ENCODE measurements at regions not wholly inside any gene's neighbourhood (a gene's known extent, or its start where the extent isn't known, plus 50 kb on each side); places are given as distances from the start of the nearest gene placed in this dataset.

DNA sequence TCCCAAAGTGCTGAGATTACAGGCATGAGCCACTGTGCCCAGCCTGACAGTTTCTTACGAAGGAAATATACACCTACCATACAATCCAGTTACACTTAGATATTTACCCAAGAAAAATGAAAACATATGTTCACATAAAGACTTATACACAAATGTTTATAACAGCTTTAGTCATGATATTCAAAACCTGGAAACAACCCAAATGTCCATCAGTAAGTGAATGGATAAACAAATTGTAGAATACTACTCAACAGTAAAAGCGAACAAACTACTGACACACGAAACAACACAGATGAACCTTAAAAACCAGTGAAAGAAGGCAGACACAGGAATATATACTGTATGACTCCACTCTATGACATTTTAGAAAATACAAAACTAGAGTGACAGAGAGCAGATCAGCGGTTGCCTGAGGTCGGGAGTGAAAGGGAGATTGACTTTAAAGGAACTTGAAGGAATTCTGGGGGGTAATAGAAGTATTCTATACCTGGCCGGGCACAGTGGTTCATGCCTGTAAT is 83.6 kb downstream of the SPRING1 start:
- no peak overlapping the region for H3K9ac ChIP-seq (ENCODE audit: low read depth in 1 of 2, low read length in 2 of 2)
- no peaks in the 10 kb centered on the region for H3K27me3 ChIP-seq (ENCODE audit: control insufficient read depth in 2 of 2, insufficient read depth in 2 of 2, low read length in 2 of 2)
- H3K36me3 ChIP-seq (ENCODE audit: control insufficient read depth in 2 of 2, insufficient read depth in 2 of 2, low read length in 2 of 2), result no peaks in the 10 kb centered on the region
- H3K4me1 ChIP-seq (ENCODE audit: control insufficient read depth in 2 of 2, insufficient read depth in 2 of 2, low read length in 2 of 2), result peaks cover 3 to 5% of the 10 kb centered on the region in 2 donors
- H3K4me3 ChIP-seq (ENCODE audit: low read length in 2 of 2), result no peak overlapping the region
- no peak overlapping the region for H3K27ac ChIP-seq (ENCODE audit: low read depth in 2 of 2, low read length in 2 of 2)
- H3K9me3 ChIP-seq (ENCODE audit: control insufficient read depth in 2 of 2, low read length in 2 of 2), result no peaks in the 10 kb centered on the region

DNA sequence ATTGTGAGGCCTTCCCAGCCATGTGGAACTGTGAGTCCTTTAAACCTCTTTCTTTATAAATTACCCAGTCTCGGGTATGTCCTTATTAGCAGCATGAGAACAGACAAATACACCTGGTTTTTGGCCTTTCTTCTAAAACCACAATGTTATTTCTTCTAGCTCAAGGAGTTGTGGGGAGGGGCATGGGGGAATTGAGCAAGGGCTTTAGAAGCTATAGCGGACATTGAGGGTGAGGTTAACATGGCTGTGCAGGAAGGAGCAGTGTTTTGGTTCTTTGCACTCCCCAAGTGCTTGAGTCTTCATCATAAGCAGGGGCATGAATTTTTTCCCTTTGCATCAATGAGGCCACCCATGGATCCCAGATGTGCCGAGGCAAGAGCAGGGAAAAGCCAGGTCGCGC is 86.8 kb downstream of the SPRING1 start:
- H3K36me3 ChIP-seq (ENCODE audit: control insufficient read depth in 2 of 2, insufficient read depth in 2 of 2, low read length in 2 of 2), result no peaks in the 10 kb centered on the region
- no peaks in the 10 kb centered on the region for H3K4me1 ChIP-seq (ENCODE audit: control insufficient read depth in 2 of 2, insufficient read depth in 2 of 2, low read length in 2 of 2)
- no peak overlapping the region for H3K9ac ChIP-seq (ENCODE audit: low read depth in 1 of 2, low read length in 2 of 2)
- H3K27ac ChIP-seq (ENCODE audit: low read depth in 2 of 2, low read length in 2 of 2), result no peak overlapping the region
- H3K27me3 ChIP-seq (ENCODE audit: control insufficient read depth in 2 of 2, insufficient read depth in 2 of 2, low read length in 2 of 2), result no peaks in the 10 kb centered on the region
- no peak overlapping the region for H3K4me3 ChIP-seq (ENCODE audit: low read length in 2 of 2)
- no peaks in the 10 kb centered on the region for H3K9me3 ChIP-seq (ENCODE audit: control insufficient read depth in 2 of 2, low read length in 2 of 2)

DNA sequence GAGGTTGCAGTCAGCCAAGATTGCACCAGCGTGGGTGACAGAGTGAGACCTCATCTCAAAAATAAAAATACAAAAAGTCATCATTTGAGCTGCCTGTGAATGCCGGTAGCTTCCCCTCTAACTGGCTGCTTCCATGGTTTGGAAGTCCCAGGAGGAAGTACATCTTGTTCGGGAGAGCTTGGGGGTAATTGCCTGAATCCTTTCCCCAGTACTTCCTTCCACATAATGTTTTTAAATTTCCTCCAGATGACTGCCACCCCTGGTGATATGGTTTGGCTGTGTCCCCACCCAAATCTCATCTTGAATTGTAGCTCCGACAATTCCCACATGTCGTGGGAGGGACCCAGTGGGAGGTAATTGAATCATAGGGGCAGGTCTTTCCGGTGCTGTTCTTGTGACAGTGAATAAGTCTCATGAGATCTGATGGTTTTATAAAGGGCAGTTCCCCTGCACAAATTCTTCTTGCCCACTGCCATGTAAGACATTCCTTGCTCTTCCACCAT is 87.2 kb downstream of the SPRING1 start:
- no peaks in the 10 kb centered on the region for H3K27me3 ChIP-seq (ENCODE audit: control insufficient read depth in 2 of 2, insufficient read depth in 2 of 2, low read length in 2 of 2)
- no peak overlapping the region for H3K4me3 ChIP-seq (ENCODE audit: low read length in 2 of 2)
- H3K9ac ChIP-seq (ENCODE audit: low read depth in 1 of 2, low read length in 2 of 2), result no peak overlapping the region
- H3K4me1 ChIP-seq (ENCODE audit: control insufficient read depth in 2 of 2, insufficient read depth in 2 of 2, low read length in 2 of 2), result no peaks in the 10 kb centered on the region
- H3K36me3 ChIP-seq (ENCODE audit: control insufficient read depth in 2 of 2, insufficient read depth in 2 of 2, low read length in 2 of 2), result no peaks in the 10 kb centered on the region
- no peak overlapping the region for H3K27ac ChIP-seq (ENCODE audit: low read depth in 2 of 2, low read length in 2 of 2)
- no peaks in the 10 kb centered on the region for H3K9me3 ChIP-seq (ENCODE audit: control insufficient read depth in 2 of 2, low read length in 2 of 2)

DNA sequence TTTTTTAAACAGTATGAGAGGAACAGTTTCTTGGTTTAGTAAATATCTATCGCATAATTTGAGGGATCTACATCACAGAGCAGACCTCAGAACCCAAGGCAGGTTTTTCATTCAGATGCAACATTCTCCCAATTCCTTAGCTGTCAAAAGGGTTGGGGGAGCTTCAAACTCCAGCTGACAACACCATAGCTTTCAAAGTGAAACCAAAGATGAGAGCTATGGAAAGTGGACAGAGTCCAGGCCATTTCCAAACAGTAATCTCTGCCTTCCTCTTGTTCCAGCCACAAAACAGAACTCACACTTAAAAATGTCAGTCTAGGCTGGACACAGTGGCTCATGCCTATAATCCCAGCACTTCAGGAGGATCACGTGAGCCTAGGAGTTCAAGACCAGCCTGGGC is 87.8 kb downstream of the SPRING1 start:
- no peaks in the 10 kb centered on the region for H3K9me3 ChIP-seq (ENCODE audit: control insufficient read depth in 2 of 2, low read length in 2 of 2)
- no peak overlapping the region for H3K27ac ChIP-seq (ENCODE audit: low read depth in 2 of 2, low read length in 2 of 2)
- H3K9ac ChIP-seq (ENCODE audit: low read depth in 1 of 2, low read length in 2 of 2), result no peak overlapping the region
- no peaks in the 10 kb centered on the region for H3K27me3 ChIP-seq (ENCODE audit: control insufficient read depth in 2 of 2, insufficient read depth in 2 of 2, low read length in 2 of 2)
- H3K36me3 ChIP-seq (ENCODE audit: control insufficient read depth in 2 of 2, insufficient read depth in 2 of 2, low read length in 2 of 2), result no peaks in the 10 kb centered on the region
- H3K4me3 ChIP-seq (ENCODE audit: low read length in 2 of 2), result no peak overlapping the region
- no peaks in the 10 kb centered on the region for H3K4me1 ChIP-seq (ENCODE audit: control insufficient read depth in 2 of 2, insufficient read depth in 2 of 2, low read length in 2 of 2)

DNA sequence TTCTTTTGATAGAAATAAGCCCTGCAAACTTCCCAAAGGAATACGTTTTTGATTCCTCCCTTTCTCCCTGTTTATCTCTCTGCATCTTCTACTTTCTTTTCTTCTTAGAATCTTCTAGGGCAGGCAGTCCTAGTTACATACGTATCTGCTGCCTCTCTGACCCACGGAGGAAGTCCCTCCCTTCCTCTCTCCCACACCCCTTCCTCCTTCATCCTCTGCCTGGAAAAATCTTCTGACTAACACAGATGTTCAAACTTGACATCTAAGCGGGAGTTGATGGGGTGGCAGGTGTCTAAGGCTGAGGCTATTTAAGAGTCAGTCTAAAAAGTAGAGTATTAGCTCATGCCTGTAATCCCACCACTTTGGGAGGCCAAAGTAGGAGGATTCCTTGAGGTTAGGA is 88.6 kb downstream of the MAP1LC3B2 start:
- H3K36me3 ChIP-seq (ENCODE audit: control insufficient read depth in 2 of 2, insufficient read depth in 2 of 2, low read length in 2 of 2), result no peaks in the 10 kb centered on the region
- H3K4me1 ChIP-seq (ENCODE audit: control insufficient read depth in 2 of 2, insufficient read depth in 2 of 2, low read length in 2 of 2), result no peaks in the 10 kb centered on the region
- H3K27me3 ChIP-seq (ENCODE audit: control insufficient read depth in 2 of 2, insufficient read depth in 2 of 2, low read length in 2 of 2), result no peaks in the 10 kb centered on the region
- H3K9ac ChIP-seq (ENCODE audit: low read depth in 1 of 2, low read length in 2 of 2), result no peak overlapping the region
- no peak overlapping the region for H3K4me3 ChIP-seq (ENCODE audit: low read length in 2 of 2)
- no peaks in the 10 kb centered on the region for H3K9me3 ChIP-seq (ENCODE audit: control insufficient read depth in 2 of 2, low read length in 2 of 2)
- H3K27ac ChIP-seq (ENCODE audit: low read depth in 2 of 2, low read length in 2 of 2), result no peak overlapping the region

DNA sequence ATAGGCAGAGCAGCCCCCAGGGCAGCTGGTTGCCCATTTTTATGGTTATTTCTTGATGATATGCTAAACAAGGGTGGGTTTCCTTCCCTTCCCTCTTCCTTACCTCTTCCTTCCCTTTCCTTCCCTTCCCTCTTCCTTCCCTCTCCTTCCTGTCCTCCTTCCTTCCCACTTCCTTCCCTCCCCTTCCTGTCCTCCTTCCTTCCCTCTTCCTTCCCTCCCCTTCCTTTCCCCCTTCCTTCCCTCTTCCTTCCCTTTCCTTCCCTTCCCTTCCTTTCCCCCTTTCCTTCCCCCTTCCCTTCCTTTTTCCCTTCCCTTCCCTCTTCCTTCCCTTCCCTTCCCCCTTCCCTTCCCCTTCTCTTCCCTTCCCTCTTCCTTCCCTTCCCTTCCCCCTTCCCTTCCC is 87.7 kb downstream of the MAP1LC3B2 start:
- no peaks in the 10 kb centered on the region for H3K36me3 ChIP-seq (ENCODE audit: control insufficient read depth in 2 of 2, insufficient read depth in 2 of 2, low read length in 2 of 2)
- no peak overlapping the region for H3K4me3 ChIP-seq (ENCODE audit: low read length in 2 of 2)
- no peak overlapping the region for H3K27ac ChIP-seq (ENCODE audit: low read depth in 2 of 2, low read length in 2 of 2)
- H3K4me1 ChIP-seq (ENCODE audit: control insufficient read depth in 2 of 2, insufficient read depth in 2 of 2, low read length in 2 of 2), result no peaks in the 10 kb centered on the region
- no peak overlapping the region for H3K9ac ChIP-seq (ENCODE audit: low read depth in 1 of 2, low read length in 2 of 2)
- H3K27me3 ChIP-seq (ENCODE audit: control insufficient read depth in 2 of 2, insufficient read depth in 2 of 2, low read length in 2 of 2), result no peaks in the 10 kb centered on the region
- H3K9me3 ChIP-seq (ENCODE audit: control insufficient read depth in 2 of 2, low read length in 2 of 2), result no peaks in the 10 kb centered on the region

DNA sequence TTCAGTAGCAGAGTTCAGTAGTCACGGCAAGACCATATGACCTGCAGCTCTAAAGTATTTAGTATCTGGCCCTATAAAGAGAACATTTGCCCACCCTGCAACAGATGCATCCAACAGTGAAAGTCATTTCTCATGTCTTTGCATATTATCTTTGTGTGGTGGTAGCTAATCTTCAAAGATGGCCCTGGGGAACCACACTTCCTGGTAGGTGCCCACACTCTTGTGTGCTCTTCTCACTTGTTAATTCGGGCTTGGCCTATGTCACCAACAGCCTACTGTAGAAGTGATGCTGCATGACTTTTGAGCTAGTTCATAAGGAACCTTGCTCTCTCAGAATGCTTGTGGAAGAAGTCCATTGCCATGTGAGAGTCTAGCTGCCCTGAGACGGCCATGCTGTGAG is 85.6 kb downstream of the MAP1LC3B2 start:
- no peaks in the 10 kb centered on the region for H3K9me3 ChIP-seq (ENCODE audit: control insufficient read depth in 2 of 2, low read length in 2 of 2)
- no peak overlapping the region for H3K9ac ChIP-seq (ENCODE audit: low read depth in 1 of 2, low read length in 2 of 2)
- no peak overlapping the region for H3K27ac ChIP-seq (ENCODE audit: low read depth in 2 of 2, low read length in 2 of 2)
- no peaks in the 10 kb centered on the region for H3K36me3 ChIP-seq (ENCODE audit: control insufficient read depth in 2 of 2, insufficient read depth in 2 of 2, low read length in 2 of 2)
- peaks cover 0 to 3% of the 10 kb centered on the region in 2 donors for H3K4me1 ChIP-seq (ENCODE audit: control insufficient read depth in 2 of 2, insufficient read depth in 2 of 2, low read length in 2 of 2)
- H3K27me3 ChIP-seq (ENCODE audit: control insufficient read depth in 2 of 2, insufficient read depth in 2 of 2, low read length in 2 of 2), result no peaks in the 10 kb centered on the region
- no peak overlapping the region for H3K4me3 ChIP-seq (ENCODE audit: low read length in 2 of 2)

DNA sequence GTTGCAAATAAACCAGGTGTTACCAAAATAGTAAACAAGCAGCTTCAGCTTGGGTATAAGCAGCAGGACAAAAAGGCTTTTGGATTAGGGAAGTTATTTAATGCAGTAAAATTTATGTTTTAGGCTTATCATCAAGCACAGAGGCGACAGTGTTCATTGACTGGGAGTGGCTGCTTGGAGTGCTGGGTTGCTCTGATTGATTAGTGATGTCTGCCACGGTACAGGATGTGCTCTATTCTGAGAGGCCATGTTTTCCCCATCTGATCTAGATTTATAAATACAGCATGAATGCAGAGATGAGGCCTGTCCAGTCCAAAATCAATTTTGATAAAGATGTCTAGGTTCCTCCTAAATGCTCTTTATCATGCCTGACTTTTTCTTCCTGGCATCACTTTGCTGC is 83.5 kb downstream of the MAP1LC3B2 start:
- H3K36me3 ChIP-seq (ENCODE audit: control insufficient read depth in 2 of 2, insufficient read depth in 2 of 2, low read length in 2 of 2), result no peaks in the 10 kb centered on the region
- no peaks in the 10 kb centered on the region for H3K9me3 ChIP-seq (ENCODE audit: control insufficient read depth in 2 of 2, low read length in 2 of 2)
- no peaks in the 10 kb centered on the region for H3K27me3 ChIP-seq (ENCODE audit: control insufficient read depth in 2 of 2, insufficient read depth in 2 of 2, low read length in 2 of 2)
- no peak overlapping the region for H3K9ac ChIP-seq (ENCODE audit: low read depth in 1 of 2, low read length in 2 of 2)
- H3K4me3 ChIP-seq (ENCODE audit: low read length in 2 of 2), result no peak overlapping the region
- peaks cover 1 to 6% of the 10 kb centered on the region in 2 donors for H3K4me1 ChIP-seq (ENCODE audit: control insufficient read depth in 2 of 2, insufficient read depth in 2 of 2, low read length in 2 of 2)
- no peak overlapping the region for H3K27ac ChIP-seq (ENCODE audit: low read depth in 2 of 2, low read length in 2 of 2)

DNA sequence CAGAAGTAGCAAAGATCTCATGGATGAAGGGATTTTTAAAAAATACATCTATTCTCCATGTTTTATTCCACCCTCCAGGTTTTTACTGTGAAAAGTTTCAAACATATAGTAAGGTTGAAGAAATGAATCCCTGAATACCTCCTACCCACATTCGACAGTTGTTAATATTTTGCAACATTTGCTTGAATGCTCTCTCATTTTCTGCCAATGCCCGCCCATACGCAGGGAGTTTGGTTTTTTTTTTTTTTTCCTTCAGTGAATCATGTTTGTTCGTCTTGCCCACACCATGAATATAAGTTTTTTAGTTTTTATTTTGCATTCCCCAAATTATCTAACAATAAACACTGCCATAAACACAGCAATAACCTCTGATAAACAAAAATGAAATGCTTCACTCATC is 82.9 kb downstream of the MAP1LC3B2 start:
- Histone ChIP-seq H3K27me3 (ENCODE audit: control insufficient read depth in 2 of 2, insufficient read depth in 2 of 2, low read length in 2 of 2) (no peaks in the 10 kb centered on the region), H3K9ac (ENCODE audit: low read depth in 1 of 2, low read length in 2 of 2) (no peak overlapping the region), H3K4me3 (ENCODE audit: low read length in 2 of 2) (no peak overlapping the region), H3K4me1 (ENCODE audit: control insufficient read depth in 2 of 2, insufficient read depth in 2 of 2, low read length in 2 of 2) (peaks cover 4 to 6% of the 10 kb centered on the region in 2 donors), H3K36me3 (ENCODE audit: control insufficient read depth in 2 of 2, insufficient read depth in 2 of 2, low read length in 2 of 2) (no peaks in the 10 kb centered on the region), H3K27ac (ENCODE audit: low read depth in 2 of 2, low read length in 2 of 2) (no peak overlapping the region), H3K9me3 (ENCODE audit: control insufficient read depth in 2 of 2, low read length in 2 of 2) (no peaks in the 10 kb centered on the region)

DNA sequence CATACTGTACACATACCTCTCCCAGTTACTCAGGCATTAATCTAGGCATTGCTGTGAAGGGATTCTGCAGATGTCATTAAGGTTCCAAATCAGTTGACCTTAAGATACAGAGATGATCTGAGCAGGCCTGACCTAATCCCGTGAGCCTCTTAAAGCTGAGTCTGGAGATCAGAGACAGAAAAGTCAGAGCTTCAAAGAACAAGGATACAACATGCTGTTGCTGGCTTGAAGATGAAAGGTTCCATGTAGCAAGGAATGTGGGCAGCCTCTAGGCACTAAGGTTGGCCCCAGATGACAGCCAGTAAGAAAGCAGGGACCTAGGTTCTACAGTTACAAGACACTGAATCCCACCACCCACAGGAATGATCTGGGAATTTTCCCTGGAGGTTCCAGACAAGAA is 81.1 kb downstream of the MAP1LC3B2 start:
- Histone ChIP-seq H3K27ac (ENCODE audit: low read depth in 2 of 2, low read length in 2 of 2) (no peak overlapping the region), H3K4me3 (ENCODE audit: low read length in 2 of 2) (no peak overlapping the region), H3K4me1 (ENCODE audit: control insufficient read depth in 2 of 2, insufficient read depth in 2 of 2, low read length in 2 of 2) (peaks cover 11 to 18% of the 10 kb centered on the region in 2 donors), H3K27me3 (ENCODE audit: control insufficient read depth in 2 of 2, insufficient read depth in 2 of 2, low read length in 2 of 2) (no peaks in the 10 kb centered on the region), H3K36me3 (ENCODE audit: control insufficient read depth in 2 of 2, insufficient read depth in 2 of 2, low read length in 2 of 2) (no peaks in the 10 kb centered on the region), H3K9ac (ENCODE audit: low read depth in 1 of 2, low read length in 2 of 2) (no peak overlapping the region), H3K9me3 (ENCODE audit: control insufficient read depth in 2 of 2, low read length in 2 of 2) (no peaks in the 10 kb centered on the region)

DNA sequence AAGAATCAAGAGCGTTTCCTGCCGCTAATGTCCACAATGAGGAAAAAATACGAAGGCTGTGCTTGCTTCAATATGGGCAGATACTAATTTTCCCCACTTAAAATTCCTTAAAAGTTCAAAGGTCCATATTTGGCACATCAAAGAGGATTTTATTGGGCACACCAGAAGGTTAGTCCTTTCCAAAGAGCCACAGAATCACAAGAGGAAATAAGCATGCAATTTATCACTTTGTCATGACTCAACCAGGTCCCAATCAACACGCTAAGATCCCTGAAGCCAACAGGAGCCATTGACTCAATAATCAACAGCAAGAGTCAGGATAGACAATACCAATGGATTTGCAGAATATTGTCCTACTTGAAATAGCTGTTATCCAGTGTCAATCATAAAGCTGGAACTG is 80.6 kb downstream of the MAP1LC3B2 start:
- H3K4me3 ChIP-seq (ENCODE audit: low read length in 2 of 2), result no peak overlapping the region
- H3K4me1 ChIP-seq (ENCODE audit: control insufficient read depth in 2 of 2, insufficient read depth in 2 of 2, low read length in 2 of 2), result peaks cover 11 to 18% of the 10 kb centered on the region in 2 donors
- H3K9me3 ChIP-seq (ENCODE audit: control insufficient read depth in 2 of 2, low read length in 2 of 2), result no peaks in the 10 kb centered on the region
- H3K27me3 ChIP-seq (ENCODE audit: control insufficient read depth in 2 of 2, insufficient read depth in 2 of 2, low read length in 2 of 2), result no peaks in the 10 kb centered on the region
- no peak overlapping the region for H3K27ac ChIP-seq (ENCODE audit: low read depth in 2 of 2, low read length in 2 of 2)
- H3K9ac ChIP-seq (ENCODE audit: low read depth in 1 of 2, low read length in 2 of 2), result no peak overlapping the region
- no peaks in the 10 kb centered on the region for H3K36me3 ChIP-seq (ENCODE audit: control insufficient read depth in 2 of 2, insufficient read depth in 2 of 2, low read length in 2 of 2)

Data from mucosa of rectum (tissue), 2 donors.